NCI-H2081 (cell line): ENCODE measurements at regions not wholly inside any gene's neighbourhood (a gene's known extent, or its start where the extent isn't known, plus 50 kb on each side); places are given as distances from the start of the nearest gene placed in this dataset.

Experiments used
- DNase-seq, 2 experiments: peaks; one replicate each; lab custom pipeline; 2025; lab: John Stamatoyannopoulos, UW

- DNase-seq, result no peak
Observed at GRCh38 chr1:230476622-230477003, 50.5 kb upstream of the PGBD5 start.

DNA sequence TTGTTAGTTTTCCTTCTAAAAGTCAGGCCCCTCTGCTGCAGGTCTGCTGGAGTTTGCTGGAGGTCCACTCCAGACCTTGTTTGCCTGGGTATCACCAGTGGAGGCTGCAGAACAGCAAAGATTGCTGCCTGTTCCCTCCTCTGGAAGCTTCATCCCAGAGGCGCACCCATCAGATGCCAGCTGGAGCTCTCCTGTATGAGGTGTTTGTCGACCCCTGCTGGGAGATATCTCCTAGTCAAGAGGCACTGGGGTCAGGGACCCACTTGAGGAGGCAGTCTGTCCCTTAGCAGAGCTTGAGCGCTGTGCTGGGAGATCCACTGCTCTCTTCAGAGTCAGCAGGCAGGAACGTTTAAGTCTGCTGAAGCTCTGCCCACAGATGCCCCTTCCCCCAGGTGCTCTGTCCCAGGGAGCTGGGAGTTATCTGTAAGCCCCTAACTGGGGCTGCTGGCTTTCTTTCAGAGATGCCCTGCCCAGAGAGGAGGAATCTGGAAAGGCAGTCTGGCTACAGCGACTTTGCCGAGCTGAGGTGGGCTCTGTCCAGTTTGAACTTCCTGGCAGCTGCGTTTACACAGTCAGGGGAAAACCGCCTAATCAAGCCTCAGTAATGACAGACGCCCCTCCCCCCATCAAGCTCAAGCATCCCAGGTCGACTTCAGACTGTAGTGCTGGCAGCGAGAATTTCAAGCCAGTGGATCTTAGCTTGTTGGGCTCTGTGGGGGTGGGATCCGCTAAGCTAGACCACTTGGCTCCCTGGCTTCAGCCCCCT is 49.9 kb upstream of the PGBD5 start:
- DNase-seq, result peak in 1 of 2 experiments; percentile 19
